H1 (cell line): ENCODE measurements at regions not wholly inside any gene's neighbourhood (a gene's known extent, or its start where the extent isn't known, plus 50 kb on each side); places are given as distances from the start of the nearest gene placed in this dataset.

Experiments used
- CTCF ChIA-PET: fragments of 300-600 bp; sonication (Branson Sonifier 250); formaldehyde crosslinking; loops from one replicate; lab custom pipeline; 2021; ENCODE audit not compliant: partially characterized antibody; lab: Charles Lee
- POLR2A ChIA-PET: fragments of 300-600 bp; sonication (Branson Sonifier 250); formaldehyde crosslinking; loops from one replicate; lab custom pipeline; 2021; ENCODE audit warnings: inconsistent platforms; ENCODE audit not compliant: partially characterized antibody; lab: Charles Lee
- DNase-seq, 2 experiments: peaks; one replicate each; pipeline versions ENCODE4 v3.0.0 to v3.0.0-alpha.2; 2010 to 2022; ENCODE audit warnings: low spot score in 2 of 2, low read depth in 1 of 2, mixed read lengths in 1 of 2
- FAIRE-seq: peaks from 2 replicates; lab custom pipeline; 2011; peaks lifted over from hg19 to GRCh38; lab: Jason Lieb, UNC
- H2AFZ ChIP-seq: 2 replicates; pipeline ENCODE4 v1.8.1; 2012; ENCODE audit warnings: low read length, inconsistent platforms
- H2AK5ac ChIP-seq: 2 replicates; pipeline ENCODE4 v1.6.1; 2013; ENCODE audit warnings: low read depth, low read length
- H2BK120ac ChIP-seq: replicated peaks from 2 replicates; pipeline ENCODE3; 2013; ENCODE audit warnings: low read depth, low read length, inconsistent platforms
- H2BK12ac ChIP-seq: 2 replicates; pipeline ENCODE4 v1.6.1; 2013; ENCODE audit warnings: low read depth, low read length
- H2BK15ac ChIP-seq: 2 replicates; pipeline ENCODE4 v1.6.1; 2013; ENCODE audit warnings: low read length
- H2BK20ac ChIP-seq: 2 replicates; pipeline ENCODE4 v1.6.1; 2013; ENCODE audit warnings: low read length
- H2BK5ac ChIP-seq: 2 replicates; pipeline ENCODE4 v1.6.1; 2013; ENCODE audit warnings: low read depth, low read length
- H3K14ac ChIP-seq: 2 replicates; pipeline ENCODE4 v1.6.1; 2013; ENCODE audit warnings: inconsistent platforms; ENCODE audit not compliant: insufficient read length
- H3K18ac ChIP-seq: 2 replicates; pipeline ENCODE4 v1.6.1; 2013; ENCODE audit warnings: low read length; ENCODE audit errors: extremely low read depth
- H3K23ac ChIP-seq: 2 replicates; pipeline ENCODE4 v1.6.1; 2013; ENCODE audit warnings: inconsistent platforms; ENCODE audit not compliant: insufficient read length
- H3K23me2 ChIP-seq: 2 replicates; pipeline ENCODE4 v1.6.1; 2013; ENCODE audit warnings: low read depth, low read length
- H3K27ac ChIP-seq: 2 replicates; pipeline ENCODE4 v1.6.1; 2011; ENCODE audit warnings: low read depth, low read length, inconsistent platforms
- H3K27me3 ChIP-seq, 4 experiments: replicated peaks in 1 of 4; 1 replicate in 1 of 4; 2 replicates in 3 of 4; pipeline versions ENCODE4 v1.6.1 to v1.8.1; 2011 to 2013; ENCODE audit warnings: low read length in 3 of 4, mild to moderate bottlenecking in 3 of 4, inconsistent platforms in 2 of 4, mixed read lengths in 2 of 4, moderate library complexity in 1 of 4; ENCODE audit not compliant: control insufficient read depth in 3 of 4, insufficient read depth in 3 of 4; ENCODE audit errors: extremely low read depth in 1 of 4
- H3K36me3 ChIP-seq, 4 experiments: 2 replicates each; pipeline versions ENCODE4 v1.6.1 to v1.8.1; 2011 to 2013; ENCODE audit warnings: mild to moderate bottlenecking in 4 of 4, low read length in 3 of 4, moderate library complexity in 2 of 4, control low read depth in 1 of 4, inconsistent platforms in 1 of 4; ENCODE audit not compliant: insufficient read depth in 4 of 4, control insufficient read depth in 2 of 4
- H3K4ac ChIP-seq: replicated peaks from 2 replicates; pipeline ENCODE3; 2013; ENCODE audit warnings: low read length, low read depth, mixed read lengths, inconsistent platforms; ENCODE audit not compliant: insufficient read length
- H3K4me1 ChIP-seq, 4 experiments: replicated peaks in 1 of 4; 1 replicate in 1 of 4; 2 replicates in 3 of 4; pipeline versions ENCODE4 v1.6.1 to v1.8.1; 2011 to 2013; ENCODE audit warnings: low read length in 3 of 4, inconsistent platforms in 2 of 4, mixed read lengths in 1 of 4; ENCODE audit not compliant: insufficient read depth in 4 of 4, control insufficient read depth in 3 of 4
- H3K4me2 ChIP-seq, 2 experiments: 2 replicates each; pipeline versions ENCODE4 v1.6.1 to v1.8.1; 2011 to 2013; ENCODE audit warnings: low read depth in 2 of 2, low read length in 2 of 2, control low read depth in 1 of 2, inconsistent platforms in 1 of 2, mild to moderate bottlenecking in 1 of 2; ENCODE audit not compliant: insufficient read depth in 1 of 2
- H3K4me3 ChIP-seq, 4 experiments: fragments of 200-600, 300-600 bp in 1 of 4; sonication (generic), shearing (Covaris generic), sonication (Bioruptor Twin) in 1 of 4; 2 replicates each; pipeline versions ENCODE4 v1.5.1 to v1.8.1; 2011 to 2016; ENCODE audit warnings: low read length in 4 of 4, low read depth in 3 of 4, control low read depth in 2 of 4, inconsistent platforms in 2 of 4, mild to moderate bottlenecking in 2 of 4, mixed read lengths in 1 of 4, moderate library complexity in 1 of 4; ENCODE audit not compliant: insufficient read depth in 2 of 4; ENCODE audit errors: extremely low read depth in 1 of 4
- H3K56ac ChIP-seq: replicated peaks from 2 replicates; pipeline ENCODE3; 2013; ENCODE audit warnings: low read depth, mild to moderate bottlenecking, mixed read lengths, low read length, inconsistent platforms; ENCODE audit not compliant: insufficient read length
- H3K79me1 ChIP-seq: 2 replicates; pipeline ENCODE4 v1.6.1; 2013; ENCODE audit warnings: low read depth, low read length, control low read depth
- H3K79me2 ChIP-seq, 2 experiments: 2 replicates each; pipeline versions ENCODE4 v1.6.1 to v1.8.1; 2012 to 2013; ENCODE audit warnings: low read length in 2 of 2, mild to moderate bottlenecking in 2 of 2, inconsistent platforms in 1 of 2; ENCODE audit not compliant: insufficient read depth in 2 of 2, control insufficient read depth in 1 of 2
- H3K9ac ChIP-seq, 4 experiments: replicated peaks in 1 of 4; 1 replicate in 1 of 4; 2 replicates in 3 of 4; pipeline versions ENCODE4 v1.6.1 to v1.8.1; 2011 to 2013; ENCODE audit warnings: low read depth in 3 of 4, low read length in 3 of 4, control low read depth in 2 of 4, mild to moderate bottlenecking in 2 of 4, moderate library complexity in 2 of 4, inconsistent platforms in 1 of 4; ENCODE audit errors: extremely low read depth in 1 of 4
- H3K9me3 ChIP-seq, 2 experiments: 2 replicates each; pipeline versions ENCODE4 v1.6.1 to v1.8.1; 2012 to 2013; ENCODE audit warnings: mild to moderate bottlenecking in 2 of 2, moderate library complexity in 2 of 2, control low read depth in 1 of 2, inconsistent platforms in 1 of 2, low read depth in 1 of 2, low read length in 1 of 2, mixed read lengths in 1 of 2; ENCODE audit not compliant: insufficient read depth in 2 of 2
- H4K20me1 ChIP-seq, 2 experiments: replicated peaks in 1 of 2; 2 replicates each; pipeline versions ENCODE3 to v1.8.1; 2011 to 2013; ENCODE audit warnings: inconsistent platforms in 2 of 2, low read length in 2 of 2, mild to moderate bottlenecking in 1 of 2; ENCODE audit not compliant: insufficient read depth in 2 of 2, control insufficient read depth in 1 of 2
- H4K5ac ChIP-seq: 2 replicates; pipeline ENCODE4 v1.6.1; 2013; ENCODE audit warnings: low read length, low read depth, mixed read lengths, inconsistent platforms; ENCODE audit not compliant: insufficient read length
- H4K8ac ChIP-seq: 2 replicates; pipeline ENCODE4 v1.8.0; 2013; ENCODE audit warnings: mild to moderate bottlenecking, moderate library complexity, low read length, inconsistent platforms; ENCODE audit not compliant: insufficient read depth; ENCODE audit errors: extremely low read depth
- H4K91ac ChIP-seq: replicated peaks from 2 replicates; pipeline ENCODE3; 2013; ENCODE audit warnings: low read length, mixed read lengths, inconsistent platforms; ENCODE audit not compliant: insufficient read length
- ATF3 ChIP-seq: IDR thresholded peaks from 2 replicates; pipeline ENCODE4 v1.6.1; 2011; ENCODE audit warnings: low read depth, mild to moderate bottlenecking, low read length; ENCODE audit not compliant: insufficient read depth
- BCL11A ChIP-seq, 2 experiments: IDR thresholded peaks; one replicate each; pipeline ENCODE4 v1.6.1; 2011; ENCODE audit warnings: low read depth in 2 of 2, low read length in 2 of 2, mild to moderate bottlenecking in 2 of 2
- BRCA1 ChIP-seq: IDR thresholded peaks from 2 replicates; pipeline ENCODE4 v1.6.1; 2012; ENCODE audit warnings: low read depth, low read length, improper control_type of control experiment
- CTBP2 ChIP-seq: IDR thresholded peaks from 2 replicates; pipeline ENCODE4 v1.7.0; 2011; ENCODE audit warnings: borderline replicate concordance, mild to moderate bottlenecking, moderate library complexity, mixed read lengths, low read length; ENCODE audit not compliant: insufficient read depth, insufficient read length
- FOSL1 ChIP-seq: IDR thresholded peaks from 2 replicates; pipeline ENCODE4 v1.6.1; 2011; ENCODE audit warnings: mild to moderate bottlenecking, low read depth, low read length, moderate library complexity; ENCODE audit not compliant: insufficient read depth
- GTF2F1 ChIP-seq: IDR thresholded peaks from 2 replicates; pipeline ENCODE4 v1.6.1; 2012; ENCODE audit warnings: low read depth, low read length, improper control_type of control experiment, borderline replicate concordance
- KDM1A ChIP-seq: fragments of 200-600, 300-600 bp; sonication (generic); IDR thresholded peaks from 2 replicates; pipeline ENCODE4 v1.7.1; 2016; ENCODE audit warnings: mild to moderate bottlenecking, low read length, borderline replicate concordance
- KDM5A ChIP-seq: fragments of 200-600 bp; IDR thresholded peaks from 2 replicates; pipeline ENCODE4 v1.7.1; 2012; ENCODE audit warnings: mild to moderate bottlenecking, low read length, inconsistent platforms, mixed read lengths
- NANOG ChIP-seq: IDR thresholded peaks from 2 replicates; pipeline ENCODE4 v1.6.1; 2011; ENCODE audit warnings: low read length, low read depth, mild to moderate bottlenecking, inconsistent platforms; ENCODE audit not compliant: insufficient read depth, poor library complexity, severe bottlenecking
- POLR2AphosphoS5 ChIP-seq: IDR thresholded peaks from 2 replicates; pipeline ENCODE4 v1.6.1; 2011; ENCODE audit warnings: low read depth, low read length
- RFX5 ChIP-seq: IDR thresholded peaks from 2 replicates; pipeline ENCODE4 v1.6.1; 2011; ENCODE audit warnings: low read depth, low read length, improper control_type of control experiment, borderline replicate concordance
- RXRA ChIP-seq: IDR thresholded peaks from 2 replicates; pipeline ENCODE4 v1.6.1; 2011; ENCODE audit warnings: low read depth, mild to moderate bottlenecking, low read length, moderate library complexity; ENCODE audit not compliant: insufficient read depth
- WGBS, 2 experiments: shearing (Covaris generic) in 1 of 2; methylation state at CpG; one replicate each; pipeline versions ENCODE4 v1.1.6 to v1.1.7; 2013 to 2015; ENCODE audit warnings: low lambda C conversion rate in 2 of 2, mixed read lengths in 2 of 2, inconsistent platforms in 1 of 2, low coverage in 1 of 2, missing lambda C conversion rate in 1 of 2; ENCODE audit not compliant: insufficient replicate concordance in 2 of 2, insufficient coverage in 1 of 2, insufficient read length in 1 of 2; ENCODE audit errors: extremely low coverage in 1 of 2, missing lambda C conversion rate in 1 of 2; 5-methylcytosine and 5-hydroxymethylcytosine counted together

GRCh38 chr5:122639864-122640263, 135.0 kb upstream of the SNX2 start:
- WGBS, 2 experiments: 95% methylated on average over 2 of the region's 2 CpGs; no CpG with 5 or more reads in 1 of the 2 experiments
- Histone ChIP-seq H2AFZ (0 out of 2 replicates have a peak overlapping the region, but pooled peaks have one; percentile 2), H3K4me2 (no peak overlapping the region)

More at GRCh38 chr5:122639864-122640263, 135.0 kb upstream of the SNX2 start:
- no peak overlapping the region for H2BK120ac ChIP-seq
- H4K5ac ChIP-seq: no peak overlapping the region
- POLR2A ChIA-PET: no interaction called here
- H3K27me3 ChIP-seq: no peaks in the 10 kb centered on the region
- H3K4me3 ChIP-seq: no peak overlapping the region
- H3K23ac ChIP-seq: no peak overlapping the region
- no peak overlapping the region for H2AK5ac ChIP-seq
- H3K56ac ChIP-seq: no peak overlapping the region
- no peaks in the 10 kb centered on the region for H3K79me1 ChIP-seq
- no peak overlapping the region for H2BK15ac ChIP-seq
- H3K14ac ChIP-seq: no peak overlapping the region
- FAIRE-seq: no peak
- no peak overlapping the region for H3K27ac ChIP-seq
- no peak overlapping the region for H2BK20ac ChIP-seq
- no peak overlapping the region for H3K18ac ChIP-seq
- peaks cover 9 to 13% of the 10 kb centered on the region in 2 experiments for H3K9me3 ChIP-seq
- no peaks in the 10 kb centered on the region for H3K36me3 ChIP-seq
- H4K8ac ChIP-seq: no peak overlapping the region
- H2BK12ac ChIP-seq: no peak overlapping the region
- no peaks in the 10 kb centered on the region for H3K23me2 ChIP-seq
- no peak overlapping the region for H4K91ac ChIP-seq
- CTCF ChIA-PET: interaction anchor here (1.2 kb wide), 1 partner anchor 10 kb away, joined by 4 read pairs; no protein-coding TSS in a partner anchor
- H2BK5ac ChIP-seq: no peak overlapping the region
- no peaks in the 10 kb centered on the region for H4K20me1 ChIP-seq
- no peak overlapping the region for H3K4ac ChIP-seq
- H3K9ac ChIP-seq: no peak overlapping the region
- TF ChIP-seq ATF3 (no peak), KDM5A (no peak), POLR2AphosphoS5 (no peak), GTF2F1 (no peak), BCL11A (IDR thresholded peaks at IDR 0.05; ENCODE audit: low read depth in 2 of 2, low read length in 2 of 2) (no peak), KDM1A (no peak), RFX5 (no peak), NANOG (no peak), CTBP2 (no peak), RXRA (no peak), FOSL1 (no peak), BRCA1 (no peak)
- 0 out of 7 replicates have a peak, but pooled peaks cover 0 to 2% (median 0%) of the 10 kb centered on the region in 4 experiments for H3K4me1 ChIP-seq
- no peaks in the 10 kb centered on the region for H3K79me2 ChIP-seq
- no peak for DNase-seq
